ENCODE measurements at regions not wholly inside any gene's neighbourhood (a gene's known extent, or its start where the extent isn't known, plus 50 kb on each side); places are given as distances from the start of the nearest gene placed in this dataset.

DNA sequence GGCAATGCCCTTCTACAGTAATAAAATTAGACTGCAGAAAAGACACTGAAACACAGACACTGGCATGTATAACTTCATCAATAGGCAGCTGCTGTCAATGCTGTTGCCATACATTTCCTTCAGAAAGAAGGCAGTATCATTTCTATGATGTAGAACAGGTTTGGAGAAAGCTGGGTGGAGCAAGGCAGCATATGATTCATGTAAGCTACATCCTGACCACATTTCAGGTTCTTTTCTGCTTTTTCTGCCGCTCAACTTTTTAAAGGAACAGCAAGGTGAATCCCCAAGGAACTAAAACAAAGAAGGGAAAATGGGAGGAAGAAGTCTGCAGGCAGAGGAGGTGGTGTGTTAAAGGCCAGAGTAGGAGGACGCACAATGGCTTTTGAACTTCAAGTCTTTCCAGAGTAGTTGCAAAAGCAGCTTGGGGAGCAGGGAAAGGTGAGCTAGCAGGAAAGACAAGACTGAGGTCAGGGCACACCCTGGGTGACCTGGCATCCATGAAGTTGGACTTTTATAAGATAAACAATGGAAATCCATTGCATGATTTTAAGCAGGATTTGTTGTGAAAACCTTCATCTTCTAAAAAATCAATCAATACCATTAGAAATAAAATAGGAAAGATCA, 142.1 kb downstream of the MED10 start:
- TF ChIP-seq, protein P1, sequence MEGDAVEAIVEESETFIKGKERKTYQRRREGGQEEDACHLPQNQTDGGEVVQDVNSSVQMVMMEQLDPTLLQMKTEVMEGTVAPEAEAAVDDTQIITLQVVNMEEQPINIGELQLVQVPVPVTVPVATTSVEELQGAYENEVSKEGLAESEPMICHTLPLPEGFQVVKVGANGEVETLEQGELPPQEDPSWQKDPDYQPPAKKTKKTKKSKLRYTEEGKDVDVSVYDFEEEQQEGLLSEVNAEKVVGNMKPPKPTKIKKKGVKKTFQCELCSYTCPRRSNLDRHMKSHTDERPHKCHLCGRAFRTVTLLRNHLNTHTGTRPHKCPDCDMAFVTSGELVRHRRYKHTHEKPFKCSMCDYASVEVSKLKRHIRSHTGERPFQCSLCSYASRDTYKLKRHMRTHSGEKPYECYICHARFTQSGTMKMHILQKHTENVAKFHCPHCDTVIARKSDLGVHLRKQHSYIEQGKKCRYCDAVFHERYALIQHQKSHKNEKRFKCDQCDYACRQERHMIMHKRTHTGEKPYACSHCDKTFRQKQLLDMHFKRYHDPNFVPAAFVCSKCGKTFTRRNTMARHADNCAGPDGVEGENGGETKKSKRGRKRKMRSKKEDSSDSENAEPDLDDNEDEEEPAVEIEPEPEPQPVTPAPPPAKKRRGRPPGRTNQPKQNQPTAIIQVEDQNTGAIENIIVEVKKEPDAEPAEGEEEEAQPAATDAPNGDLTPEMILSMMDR (IDR thresholded peaks at IDR 0.05; ENCODE audit: extremely low read depth, low read depth, low read length), result no peak
- H3K79me2 ChIP-seq (ENCODE audit: insufficient read depth, low read length), result no peaks in the 10 kb centered on the region
- no peaks in the 10 kb centered on the region for H3K27me3 ChIP-seq (ENCODE audit: insufficient read depth, low read length)
- H2AFZ ChIP-seq (ENCODE audit: low read length), result no peak overlapping the region
- H3K27ac ChIP-seq (ENCODE audit: low read depth, low read length), result no peak overlapping the region
- H3K4me3 ChIP-seq (ENCODE audit: insufficient read depth, low read length), result no peak overlapping the region
- no peaks in the 10 kb centered on the region for H3K4me1 ChIP-seq (ENCODE audit: insufficient read depth, low read length)
- no peaks in the 10 kb centered on the region for H4K20me1 ChIP-seq (ENCODE audit: insufficient read depth, low read length)
- no peaks in the 10 kb centered on the region for H3K9me3 ChIP-seq (ENCODE audit: low read depth, low read length)
- no peak for DNase-seq (ENCODE audit: insufficient read length, low spot score, missing footprints)
- no peak overlapping the region for H3K4me2 ChIP-seq (ENCODE audit: insufficient read depth, low read length)
- no peaks in the 10 kb centered on the region for H3K36me3 ChIP-seq (ENCODE audit: insufficient read depth, low read length)

DNA sequence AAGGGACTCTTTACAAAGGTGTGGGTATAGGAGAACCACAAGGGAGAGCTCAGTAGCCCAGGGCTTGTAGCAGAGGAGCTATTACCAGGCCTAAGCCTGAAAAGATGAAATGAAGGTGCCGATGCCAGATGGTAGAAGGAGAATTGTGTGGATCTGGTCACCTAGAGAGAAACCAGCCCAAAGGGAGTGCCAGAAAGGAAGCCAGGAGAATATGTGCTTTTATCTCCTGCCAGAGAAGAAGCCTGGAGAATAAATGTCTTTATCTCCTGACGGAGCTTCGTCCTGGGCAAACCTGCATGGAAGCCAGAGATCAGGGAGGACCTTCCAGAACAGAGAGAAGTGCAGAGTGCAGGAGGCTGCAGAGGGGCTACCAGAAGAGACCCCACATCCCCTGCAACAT, 142.6 kb downstream of the MED10 start:
- TF ChIP-seq, protein P1 (IDR thresholded peaks at IDR 0.05; ENCODE audit: extremely low read depth, low read depth, low read length), result no peak
- H3K27me3 ChIP-seq (ENCODE audit: insufficient read depth, low read length), result no peaks in the 10 kb centered on the region
- no peak overlapping the region for H3K4me2 ChIP-seq (ENCODE audit: insufficient read depth, low read length)
- H4K20me1 ChIP-seq (ENCODE audit: insufficient read depth, low read length), result no peaks in the 10 kb centered on the region
- DNase-seq (ENCODE audit: insufficient read length, low spot score, missing footprints), result no peak
- no peaks in the 10 kb centered on the region for H3K4me1 ChIP-seq (ENCODE audit: insufficient read depth, low read length)
- H3K79me2 ChIP-seq (ENCODE audit: insufficient read depth, low read length), result no peaks in the 10 kb centered on the region
- H3K4me3 ChIP-seq (ENCODE audit: insufficient read depth, low read length), result no peak overlapping the region
- no peak overlapping the region for H3K27ac ChIP-seq (ENCODE audit: low read depth, low read length)
- H2AFZ ChIP-seq (ENCODE audit: low read length), result no peak overlapping the region
- H3K36me3 ChIP-seq (ENCODE audit: insufficient read depth, low read length), result no peaks in the 10 kb centered on the region
- no peaks in the 10 kb centered on the region for H3K9me3 ChIP-seq (ENCODE audit: low read depth, low read length)

DNA sequence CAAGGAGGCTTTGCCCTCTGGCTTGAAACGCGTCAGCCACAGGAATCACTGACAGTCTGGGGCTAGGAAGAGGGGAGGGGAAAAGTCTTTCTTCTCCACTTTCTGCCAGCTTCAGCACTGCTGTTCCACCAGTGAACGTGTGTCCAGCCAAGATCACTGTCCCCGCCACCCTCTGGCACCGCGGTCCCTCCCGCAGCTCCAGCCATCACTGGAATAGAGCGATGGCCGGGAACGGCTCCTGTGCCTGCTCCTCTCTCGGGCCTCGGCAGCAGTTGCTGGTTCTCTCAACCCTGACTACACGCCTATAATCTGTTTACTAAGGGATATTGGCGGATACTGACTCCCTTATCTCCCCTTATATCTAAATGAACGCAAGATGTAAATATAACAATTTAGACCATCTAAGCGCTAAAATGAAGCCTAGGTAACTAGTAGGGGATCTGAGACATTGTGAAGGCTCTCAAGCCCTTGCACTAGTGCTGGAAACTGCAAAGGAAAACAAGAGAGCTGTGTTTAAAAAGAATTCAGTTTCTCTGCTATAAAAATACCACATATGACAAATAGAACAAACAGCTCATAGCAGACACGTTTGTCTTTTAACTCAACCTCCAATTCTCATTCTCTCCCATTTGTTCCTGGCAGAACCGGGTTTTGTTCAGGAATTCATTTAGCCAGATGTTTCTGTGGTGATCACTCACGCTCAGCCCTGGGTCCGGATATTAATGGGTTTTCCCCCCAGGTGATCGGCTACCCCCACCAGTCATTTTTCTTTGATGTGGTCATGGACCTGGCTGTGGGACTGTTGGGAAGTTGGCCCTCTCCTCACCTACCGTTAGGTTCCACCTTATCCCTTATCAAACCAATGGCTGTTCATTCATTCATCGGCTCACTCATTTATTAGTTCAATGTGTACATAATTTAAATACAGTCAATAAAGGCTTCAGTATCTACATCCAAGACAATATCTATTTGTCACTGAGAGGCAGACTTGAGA, 149.8 kb downstream of the MED10 start:
- Histone ChIP-seq H4K20me1 (ENCODE audit: insufficient read depth, low read length) (no peaks in the 10 kb centered on the region), H3K4me1 (ENCODE audit: insufficient read depth, low read length) (no peaks in the 10 kb centered on the region), H3K4me3 (ENCODE audit: insufficient read depth, low read length) (no peak overlapping the region), H3K79me2 (ENCODE audit: insufficient read depth, low read length) (no peaks in the 10 kb centered on the region), H3K4me2 (ENCODE audit: insufficient read depth, low read length) (no peak overlapping the region), H3K27ac (ENCODE audit: low read depth, low read length) (no peak overlapping the region), H3K27me3 (ENCODE audit: insufficient read depth, low read length) (no peaks in the 10 kb centered on the region), H3K36me3 (ENCODE audit: insufficient read depth, low read length) (no peaks in the 10 kb centered on the region), H2AFZ (ENCODE audit: low read length) (no peak overlapping the region), H3K9me3 (ENCODE audit: low read depth, low read length) (no peaks in the 10 kb centered on the region)
- DNase-seq (ENCODE audit: insufficient read length, low spot score, missing footprints), result no peak
- TF ChIP-seq, protein P1 (IDR thresholded peaks at IDR 0.05; ENCODE audit: extremely low read depth, low read depth, low read length), result no peak

DNA sequence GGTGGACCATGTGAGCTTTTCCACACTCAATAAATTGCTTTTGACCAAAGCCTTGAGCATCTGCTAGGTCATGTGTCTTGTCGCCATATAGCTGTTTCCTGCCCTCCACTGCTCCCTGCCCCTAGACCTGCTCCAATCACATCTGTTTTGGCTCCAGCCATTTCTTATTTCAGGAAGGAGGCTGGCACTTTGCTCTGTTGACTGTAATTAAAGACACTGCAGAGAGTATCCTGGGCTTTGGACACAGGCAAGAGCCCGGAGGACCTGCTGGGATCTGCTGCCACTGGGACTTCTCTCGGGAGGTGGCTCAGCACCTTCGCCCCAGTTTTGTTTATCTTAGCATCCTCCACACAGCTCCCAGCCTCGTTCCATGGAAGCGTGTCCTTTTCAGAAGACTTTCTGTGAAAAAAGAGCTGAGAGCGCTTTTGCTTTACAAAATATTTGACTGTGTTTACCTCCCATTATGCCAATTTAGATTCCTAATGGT, 153.2 kb downstream of the MED10 start:
- Histone ChIP-seq H4K20me1 (ENCODE audit: insufficient read depth, low read length) (no peaks in the 10 kb centered on the region), H3K36me3 (ENCODE audit: insufficient read depth, low read length) (no peaks in the 10 kb centered on the region), H3K79me2 (ENCODE audit: insufficient read depth, low read length) (no peaks in the 10 kb centered on the region), H3K27ac (ENCODE audit: low read depth, low read length) (no peak overlapping the region), H3K4me2 (ENCODE audit: insufficient read depth, low read length) (no peak overlapping the region), H3K4me3 (ENCODE audit: insufficient read depth, low read length) (no peak overlapping the region), H3K27me3 (ENCODE audit: insufficient read depth, low read length) (no peaks in the 10 kb centered on the region), H3K4me1 (ENCODE audit: insufficient read depth, low read length) (no peaks in the 10 kb centered on the region), H2AFZ (ENCODE audit: low read length) (no peak overlapping the region), H3K9me3 (ENCODE audit: low read depth, low read length) (no peaks in the 10 kb centered on the region)
- TF ChIP-seq, protein P1 (IDR thresholded peaks at IDR 0.05; ENCODE audit: extremely low read depth, low read depth, low read length), result no peak
- no peak for DNase-seq (ENCODE audit: insufficient read length, low spot score, missing footprints)
